B cell (primary cell): ENCODE measurements at regions not wholly inside any gene's neighbourhood (a gene's known extent, or its start where the extent isn't known, plus 50 kb on each side); places are given as distances from the start of the nearest gene placed in this dataset.

ENCODE experiments used
- ATAC-seq: fragments of 200-7000 bp; cut with Tn5 transposase; one replicate; pipeline ENCODE4 v1.10.0; 2021; ENCODE audit warnings: low read depth, mild to moderate bottlenecking, moderate number of reproducible peaks, moderate library complexity
- CTCF ChIA-PET: fragments of 350-600 bp; sonication (Branson Sonifier 250); formaldehyde crosslinking; loops from one replicate; lab custom pipeline; 2021; ENCODE audit warnings: antibody characterized with exemption, inconsistent platforms; lab: Charles Lee
- POLR2A ChIA-PET: fragments of 350-600 bp; sonication (Branson Sonifier 250); formaldehyde crosslinking; loops from one replicate; lab custom pipeline; 2021; ENCODE audit warnings: antibody characterized with exemption; lab: Charles Lee
- DNase-seq: peaks from one replicate; pipeline ENCODE4 v3.0.0; 2013
- H2AFZ ChIP-seq: 2 replicates; pipeline ENCODE4 v1.6.1; 2012; ENCODE audit warnings: mild to moderate bottlenecking, low read depth, low read length; ENCODE audit not compliant: insufficient read depth, poor library complexity, severe bottlenecking
- H3K27ac ChIP-seq, 2 donors: 1 replicate in 1 of 2; 2 replicates in 1 of 2; pipeline ENCODE4 v1.5.1; 2012 to 2013; ENCODE audit warnings: low read length in 2 of 2, mild to moderate bottlenecking in 2 of 2, moderate library complexity in 1 of 2
- H3K27me3 ChIP-seq, 4 experiments: fragments of 200-600 bp in 1 of 4; sonication (generic) in 1 of 4; replicated peaks in 1 of 4; 1 replicate in 2 of 4; 2 replicates in 2 of 4; pipeline versions ENCODE4 v1.6.1 to v1.7.0; 2013 to 2016; ENCODE audit warnings: low read length in 3 of 4, mild to moderate bottlenecking in 2 of 4, mixed read lengths in 1 of 4, moderate library complexity in 1 of 4; ENCODE audit not compliant: insufficient read depth in 4 of 4, control insufficient read depth in 3 of 4; ENCODE audit errors: control extremely low read depth in 1 of 4
- H3K36me3 ChIP-seq, 2 experiments: replicated peaks in 1 of 2; 1 replicate in 1 of 2; 2 replicates in 1 of 2; pipeline versions ENCODE4 v1.6.1 to v1.7.1; 2013; ENCODE audit warnings: low read length in 1 of 2; ENCODE audit not compliant: insufficient read depth in 2 of 2, control insufficient read depth in 1 of 2; ENCODE audit errors: control extremely low read depth in 1 of 2, extremely low read depth in 1 of 2
- H3K4me1 ChIP-seq, 2 donors: fragments of 200-600 bp in 1 of 2; sonication (generic) in 1 of 2; 1 replicate in 1 of 2; 2 replicates in 1 of 2; pipeline versions ENCODE4 v1.5.1 to v1.6.1; 2013 to 2017; ENCODE audit warnings: low read length in 2 of 2; ENCODE audit not compliant: control insufficient read depth in 2 of 2, insufficient read depth in 2 of 2
- H3K4me2 ChIP-seq: replicated peaks from 2 replicates; pipeline ENCODE3; 2012; ENCODE audit warnings: mild to moderate bottlenecking, low read depth, low read length; ENCODE audit not compliant: poor library complexity, severe bottlenecking
- H3K4me3 ChIP-seq, 5 experiments: fragments of 200-600 bp in 1 of 5; sonication (generic) in 1 of 5; 1 replicate in 3 of 5; 2 replicates in 2 of 5; pipeline versions ENCODE4 v1.5.1 to v1.7.0; 2011 to 2016; ENCODE audit warnings: low read length in 4 of 5, mild to moderate bottlenecking in 4 of 5, low read depth in 2 of 5, control low read depth in 1 of 5, moderate library complexity in 1 of 5; ENCODE audit not compliant: insufficient read depth in 1 of 5; ENCODE audit errors: control extremely low read depth in 1 of 5, extremely low read depth in 1 of 5
- H3K79me2 ChIP-seq: fragments of 200-600 bp; sonication (generic); one replicate; pipeline ENCODE4 v1.6.0; 2016; ENCODE audit warnings: low read length; ENCODE audit not compliant: control insufficient read depth, insufficient read depth
- H3K9ac ChIP-seq: fragments of 200-600 bp; sonication (generic); 2 replicates; pipeline ENCODE4 v1.6.1; 2017; ENCODE audit warnings: mild to moderate bottlenecking, low read length, moderate library complexity
- H3K9me3 ChIP-seq, 3 donors: one replicate each; pipeline versions ENCODE4 v1.6.1 to v1.7.1; 2013; ENCODE audit warnings: low read length in 2 of 3; ENCODE audit not compliant: control insufficient read depth in 2 of 3, insufficient read depth in 1 of 3; ENCODE audit errors: control extremely low read depth in 1 of 3
- H4K20me1 ChIP-seq: 2 replicates; pipeline ENCODE4 v1.6.0; 2012; ENCODE audit warnings: mild to moderate bottlenecking, low read length; ENCODE audit not compliant: insufficient read depth, control insufficient read depth, poor library complexity, severe bottlenecking
- H3K27ac Mint-ChIP-seq: one replicate; pipeline ENCODE4 v1.8.0; 2021; ENCODE audit warnings: mixed read lengths
- H3K27me3 Mint-ChIP-seq: one replicate; pipeline ENCODE4 v1.8.0; 2021; ENCODE audit warnings: mixed read lengths
- H3K4me1 Mint-ChIP-seq: one replicate; pipeline ENCODE4 v1.8.0; 2021; ENCODE audit warnings: mixed read lengths
- H3K4me3 Mint-ChIP-seq: one replicate; pipeline ENCODE4 v1.8.0; 2021; ENCODE audit warnings: mixed read lengths
- H3K9me3 Mint-ChIP-seq: one replicate; pipeline ENCODE4 v1.8.0; 2022; ENCODE audit warnings: mixed read lengths; ENCODE audit not compliant: insufficient read depth
- CTCF ChIP-seq: fragments of 200-600 bp; IDR thresholded peaks from one replicate; pipeline ENCODE4 v1.8.0; 2022; ENCODE audit warnings: antibody characterized with exemption, mild to moderate bottlenecking
- EZH2 ChIP-seq: IDR thresholded peaks from 2 replicates; pipeline ENCODE4 v1.6.1; 2012; ENCODE audit warnings: borderline replicate concordance, low read depth, mild to moderate bottlenecking, moderate library complexity, low read length; ENCODE audit not compliant: insufficient read depth, poor library complexity, severe bottlenecking
- WGBS: methylation state at CpG from one replicate; pipeline ENCODE4 v1.1.5; 2013; ENCODE audit warnings: missing lambda C conversion rate; ENCODE audit not compliant: insufficient coverage; 5-methylcytosine and 5-hydroxymethylcytosine counted together
- intact Hi-C: fragments of 100-400 bp; cut with micrococcal nuclease; formaldehyde crosslinking; loops from one replicate; pipeline ENCODE4 v1.10.0; 2022

- Histone ChIP-seq H3K4me3 (no peak overlapping the region), H3K4me1 (no peaks in the 10 kb centered on the region)
- CTCF ChIA-PET: interaction anchor here (0.9 to 1.3 kb wide), 2 partner anchors 11 to 189 kb away, joined by 3 to 4 read pairs; no protein-coding TSS in a partner anchor
Observed at GRCh38 chr18:73891572-73892421, 255.8 kb downstream of the FBXO15 start.

More at GRCh38 chr18:73891572-73892421, 255.8 kb downstream of the FBXO15 start:
- POLR2A ChIA-PET: no interaction called here
- TF ChIP-seq CTCF: no peak
- TF ChIP-seq EZH2: no peak
- Mint-ChIP-seq H3K9me3 (no peaks in the 10 kb centered on the region), H3K4me1 (no peaks in the 10 kb centered on the region), H3K4me3 (no peak overlapping the region), H3K27me3 (no peaks in the 10 kb centered on the region), H3K27ac (no peak overlapping the region)
- Histone ChIP-seq H4K20me1 (no peaks in the 10 kb centered on the region), H3K4me2 (no peak overlapping the region), H3K79me2 (no peaks in the 10 kb centered on the region), H3K27ac (no peak overlapping the region), H3K9ac (no peak overlapping the region), H3K27me3 (no peaks in the 10 kb centered on the region), H3K9me3 (no peaks in the 10 kb centered on the region), H2AFZ (no peak overlapping the region), H3K36me3 (no peaks in the 10 kb centered on the region)
- intact Hi-C loops: no loop called here
- ATAC-seq: no peak
- WGBS: 65% methylated on average over 14 of the region's 20 CpGs
- no peak for DNase-seq
